Testis (tissue), 2 donors: ENCODE measurements at regions not wholly inside any gene's neighbourhood (a gene's known extent, or its start where the extent isn't known, plus 50 kb on each side); places are given as distances from the start of the nearest gene placed in this dataset.

Source experiments
- CTCF ChIP-seq, 3 experiments: fragments of 450-650 bp in 2 of 3; fragments of 200-600 bp in 1 of 3; sonication (generic) in 1 of 3; IDR thresholded peaks; one replicate each; pipeline ENCODE4 v1.5.1; 2016 to 2019; ENCODE audit warnings: antibody characterized with exemption in 3 of 3, mild to moderate bottlenecking in 2 of 3, moderate library complexity in 1 of 3
- POLR2A ChIP-seq: fragments of 450-650 bp; IDR thresholded peaks from one replicate; pipeline ENCODE4 v1.6.1; 2017; ENCODE audit warnings: antibody characterized with exemption, mild to moderate bottlenecking, moderate library complexity

- TF ChIP-seq CTCF (IDR thresholded peaks at IDR 0.05) (no peak), POLR2A (no peak)
Measured at GRCh38 chr17:71399649-71400048, 721.2 kb upstream of the SOX9 start.
